Stimulated activated effector memory CD8-positive, alpha-beta T cell treated with anti-CD3 and anti-CD28 coated beads, Interleukin-12 subunit alpha, Interleukin-12 subunit beta, amount 100 ng/mL, for 72 hours (primary cell): ENCODE measurements at regions not wholly inside any gene's neighbourhood (a gene's known extent, or its start where the extent isn't known, plus 50 kb on each side); places are given as distances from the start of the nearest gene placed in this dataset.

ENCODE experiments used
- ATAC-seq: fragments of 150-1000 bp; cut with Tn5 transposase; 2 replicates; pipeline ENCODE4 v1.10.0; 2021
- DNase-seq, 2 donors: peaks; one replicate each; pipeline ENCODE4 v3.0.0; 2021 to 2022; ENCODE audit warnings: low spot score in 2 of 2
- H3K27ac Mint-ChIP-seq: one replicate; pipeline ENCODE4 v1.8.0; 2022; ENCODE audit warnings: mild to moderate bottlenecking, mixed read lengths
- H3K36me3 Mint-ChIP-seq: one replicate; pipeline ENCODE4 v1.8.0; 2022; ENCODE audit warnings: mild to moderate bottlenecking, mixed read lengths
- H3K4me1 Mint-ChIP-seq: one replicate; pipeline ENCODE4 v1.8.0; 2022; ENCODE audit warnings: mixed read lengths
- H3K4me3 Mint-ChIP-seq: one replicate; pipeline ENCODE4 v1.8.0; 2022; ENCODE audit warnings: mild to moderate bottlenecking, mixed read lengths
- H3K9me3 Mint-ChIP-seq: one replicate; pipeline ENCODE4 v1.8.0; 2022; ENCODE audit warnings: mixed read lengths

- peaks cover 18% of the 10 kb centered on the region for H3K4me1 Mint-ChIP-seq
- no peak for DNase-seq
- H3K27ac Mint-ChIP-seq = no peak overlapping the region
- no peak overlapping the region for H3K4me3 Mint-ChIP-seq
- ATAC-seq = peak; percentile 87
- no peaks in the 10 kb centered on the region for H3K36me3 Mint-ChIP-seq
- no peaks in the 10 kb centered on the region for H3K9me3 Mint-ChIP-seq
Measured at GRCh38 chr9:22240619-22241018, 206.0 kb upstream of the DMRTA1 start.

- no peak overlapping the region for H3K27ac Mint-ChIP-seq
- H3K9me3 Mint-ChIP-seq = no peaks in the 10 kb centered on the region
- ATAC-seq (peak; percentile 55), DNase-seq (no peak)
- no peak overlapping the region for H3K4me3 Mint-ChIP-seq
- H3K36me3 Mint-ChIP-seq = no peaks in the 10 kb centered on the region
- H3K4me1 Mint-ChIP-seq = peaks cover 18% of the 10 kb centered on the region
Measured at GRCh38 chr9:22241024-22241423, 205.6 kb upstream of the DMRTA1 start.

GRCh38 chr9:22241611-22242010 is 205.0 kb upstream of the DMRTA1 start:
- Mint-ChIP-seq H3K27ac (no peak overlapping the region), H3K4me3 (no peak overlapping the region), H3K4me1 (peaks cover 18% of the 10 kb centered on the region), H3K36me3 (no peaks in the 10 kb centered on the region), H3K9me3 (no peaks in the 10 kb centered on the region)
- no peak for DNase-seq
- ATAC-seq = no peak

- Mint-ChIP-seq H3K4me3 (no peak overlapping the region), H3K4me1 (peaks cover 18% of the 10 kb centered on the region), H3K27ac (no peak overlapping the region), H3K9me3 (no peaks in the 10 kb centered on the region), H3K36me3 (no peaks in the 10 kb centered on the region)
- ATAC-seq (no peak), DNase-seq (no peak)
Measured at GRCh38 chr9:22244139-22245011, 202.2 kb upstream of the DMRTA1 start.

GRCh38 chr9:22255337-22255736 is 191.3 kb upstream of the DMRTA1 start:
- ATAC-seq = no peak
- H3K4me3 Mint-ChIP-seq = no peak overlapping the region
- peaks cover 12% of the 10 kb centered on the region for H3K9me3 Mint-ChIP-seq
- H3K36me3 Mint-ChIP-seq = no peaks in the 10 kb centered on the region
- no peak for DNase-seq
- no peak overlapping the region for H3K27ac Mint-ChIP-seq
- no peaks in the 10 kb centered on the region for H3K4me1 Mint-ChIP-seq

- ATAC-seq = no peak
- H3K4me1 Mint-ChIP-seq = no peaks in the 10 kb centered on the region
- no peak for DNase-seq
Measured at GRCh38 chr9:22256381-22256780, 190.2 kb upstream of the DMRTA1 start.

GRCh38 chr9:22257026-22257816 is 189.4 kb upstream of the DMRTA1 start:
- peak; percentile 9 for ATAC-seq
- no peak overlapping the region for H3K4me3 Mint-ChIP-seq
- H3K36me3 Mint-ChIP-seq = no peaks in the 10 kb centered on the region
- peaks cover 5% of the 10 kb centered on the region for H3K9me3 Mint-ChIP-seq
- no peak overlapping the region for H3K27ac Mint-ChIP-seq
- H3K4me1 Mint-ChIP-seq = no peaks in the 10 kb centered on the region
- no peak for DNase-seq

More at GRCh38 chr9:22256381-22256780, 190.2 kb upstream of the DMRTA1 start:
- peaks cover 12% of the 10 kb centered on the region for H3K9me3 Mint-ChIP-seq
- H3K4me3 Mint-ChIP-seq = no peak overlapping the region
- H3K27ac Mint-ChIP-seq = no peak overlapping the region
- H3K36me3 Mint-ChIP-seq = no peaks in the 10 kb centered on the region

GRCh38 chr9:22265038-22265437 is 181.6 kb upstream of the DMRTA1 start:
- H3K9me3 Mint-ChIP-seq = peaks cover 14% of the 10 kb centered on the region
- no peak overlapping the region for H3K4me3 Mint-ChIP-seq
- H3K4me1 Mint-ChIP-seq = no peaks in the 10 kb centered on the region

GRCh38 chr9:22265534-22265933 is 181.1 kb upstream of the DMRTA1 start:
- ATAC-seq = no peak
- H3K27ac Mint-ChIP-seq = no peak overlapping the region
- no peaks in the 10 kb centered on the region for H3K4me1 Mint-ChIP-seq
- DNase-seq = no peak
- H3K9me3 Mint-ChIP-seq = peaks cover 14% of the 10 kb centered on the region
- H3K36me3 Mint-ChIP-seq = no peaks in the 10 kb centered on the region
- H3K4me3 Mint-ChIP-seq = no peak overlapping the region

More at GRCh38 chr9:22265038-22265437, 181.6 kb upstream of the DMRTA1 start:
- DNase-seq (no peak), ATAC-seq (no peak)
- Mint-ChIP-seq H3K27ac (no peak overlapping the region), H3K36me3 (no peaks in the 10 kb centered on the region)

- H3K36me3 Mint-ChIP-seq = no peaks in the 10 kb centered on the region
- ATAC-seq = peak; percentile 40
- H3K9me3 Mint-ChIP-seq = no peaks in the 10 kb centered on the region
- H3K27ac Mint-ChIP-seq = no peak overlapping the region
- no peak overlapping the region for H3K4me3 Mint-ChIP-seq
- DNase-seq = no peak
- no peaks in the 10 kb centered on the region for H3K4me1 Mint-ChIP-seq
Measured at GRCh38 chr9:22274477-22274876, 172.1 kb upstream of the DMRTA1 start.

GRCh38 chr9:22278426-22278825 is 168.2 kb upstream of the DMRTA1 start:
- Mint-ChIP-seq H3K36me3 (no peaks in the 10 kb centered on the region), H3K4me1 (no peaks in the 10 kb centered on the region), H3K4me3 (no peak overlapping the region), H3K9me3 (no peaks in the 10 kb centered on the region), H3K27ac (no peak overlapping the region)
- ATAC-seq (no peak), DNase-seq (no peak)

GRCh38 chr9:22279636-22280035 is 167.0 kb upstream of the DMRTA1 start:
- H3K9me3 Mint-ChIP-seq = no peaks in the 10 kb centered on the region
- no peak for DNase-seq
- H3K27ac Mint-ChIP-seq = no peak overlapping the region
- no peak overlapping the region for H3K4me3 Mint-ChIP-seq
- no peaks in the 10 kb centered on the region for H3K36me3 Mint-ChIP-seq
- no peaks in the 10 kb centered on the region for H3K4me1 Mint-ChIP-seq
- ATAC-seq = no peak

GRCh38 chr9:22285066-22285465 is 161.6 kb upstream of the DMRTA1 start:
- no peaks in the 10 kb centered on the region for H3K9me3 Mint-ChIP-seq
- no peaks in the 10 kb centered on the region for H3K36me3 Mint-ChIP-seq
- no peak overlapping the region for H3K4me3 Mint-ChIP-seq
- no peaks in the 10 kb centered on the region for H3K4me1 Mint-ChIP-seq
- DNase-seq (no peak), ATAC-seq (no peak)
- no peak overlapping the region for H3K27ac Mint-ChIP-seq

GRCh38 chr9:22286661-22287060 is 160.0 kb upstream of the DMRTA1 start:
- H3K4me1 Mint-ChIP-seq = no peaks in the 10 kb centered on the region
- no peak for DNase-seq
- no peaks in the 10 kb centered on the region for H3K36me3 Mint-ChIP-seq
- no peak overlapping the region for H3K27ac Mint-ChIP-seq
- no peaks in the 10 kb centered on the region for H3K9me3 Mint-ChIP-seq
- H3K4me3 Mint-ChIP-seq = no peak overlapping the region
- ATAC-seq = no peak

- Mint-ChIP-seq H3K27ac (no peak overlapping the region), H3K9me3 (no peaks in the 10 kb centered on the region), H3K4me1 (no peaks in the 10 kb centered on the region), H3K36me3 (no peaks in the 10 kb centered on the region), H3K4me3 (no peak overlapping the region)
- no peak for ATAC-seq
- no peak for DNase-seq
Measured at GRCh38 chr9:22288661-22289060, 158.0 kb upstream of the DMRTA1 start.
